Activated naive CD4-positive, alpha-beta T cell treated with anti-CD3 and anti-CD28 coated beads, Interleukin-2, amount 50 U/mL, for 24 hours (primary cell): ENCODE measurements at regions not wholly inside any gene's neighbourhood (a gene's known extent, or its start where the extent isn't known, plus 50 kb on each side); places are given as distances from the start of the nearest gene placed in this dataset.

Experiments used
- H3K27ac Mint-ChIP-seq: one replicate; pipeline ENCODE4 v1.8.0; 2021; ENCODE audit warnings: mild to moderate bottlenecking, mixed read lengths
- H3K27me3 Mint-ChIP-seq: one replicate; pipeline ENCODE4 v1.8.0; 2021; ENCODE audit warnings: mixed read lengths
- H3K36me3 Mint-ChIP-seq: one replicate; pipeline ENCODE4 v1.8.0; 2021; ENCODE audit warnings: mixed read lengths
- H3K4me1 Mint-ChIP-seq: one replicate; pipeline ENCODE4 v1.8.0; 2021; ENCODE audit warnings: mixed read lengths
- H3K4me3 Mint-ChIP-seq: one replicate; pipeline ENCODE4 v1.8.0; 2021; ENCODE audit warnings: mild to moderate bottlenecking, mixed read lengths
- H3K9me3 Mint-ChIP-seq: one replicate; pipeline ENCODE4 v1.8.0; 2021; ENCODE audit warnings: mixed read lengths

DNA sequence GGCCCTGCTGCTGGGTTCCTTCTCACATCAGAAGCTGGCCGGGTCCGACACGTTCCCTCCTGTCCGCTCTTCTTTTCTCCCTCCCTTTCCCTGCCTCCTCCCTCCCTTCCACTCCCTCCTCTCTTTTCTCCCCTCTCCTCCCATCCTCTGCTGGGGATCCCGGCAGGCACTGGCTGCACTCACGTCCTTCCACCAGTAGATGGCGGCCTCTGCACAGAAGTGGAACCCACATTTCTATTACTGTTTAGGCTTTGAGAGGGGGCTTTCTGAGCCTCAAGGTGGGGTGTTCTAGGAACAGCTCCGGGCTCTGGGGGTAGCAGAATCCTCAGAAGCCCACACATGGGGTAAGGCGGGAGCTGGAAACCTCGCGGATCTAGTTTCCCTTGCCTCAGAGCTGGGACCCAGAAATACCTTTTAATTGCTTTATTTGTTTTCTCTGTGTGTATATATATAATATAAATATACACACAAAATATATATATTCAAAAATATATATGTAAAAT, 294.2 kb downstream of the ZNF536 start:
- Mint-ChIP-seq H3K4me1 (no peaks in the 10 kb centered on the region), H3K9me3 (no peaks in the 10 kb centered on the region), H3K4me3 (no peak overlapping the region), H3K27ac (no peak overlapping the region), H3K36me3 (no peaks in the 10 kb centered on the region), H3K27me3 (peaks cover 15% of the 10 kb centered on the region)

- H3K27ac Mint-ChIP-seq: no peak overlapping the region
- no peaks in the 10 kb centered on the region for H3K4me1 Mint-ChIP-seq
- H3K27me3 Mint-ChIP-seq: peaks cover 10% of the 10 kb centered on the region
- no peaks in the 10 kb centered on the region for H3K9me3 Mint-ChIP-seq
- H3K4me3 Mint-ChIP-seq: no peak overlapping the region
- H3K36me3 Mint-ChIP-seq: no peaks in the 10 kb centered on the region
These were observed 293.3 kb downstream of the ZNF536 start for GRCh38 chr19:30665449-30665848.

DNA sequence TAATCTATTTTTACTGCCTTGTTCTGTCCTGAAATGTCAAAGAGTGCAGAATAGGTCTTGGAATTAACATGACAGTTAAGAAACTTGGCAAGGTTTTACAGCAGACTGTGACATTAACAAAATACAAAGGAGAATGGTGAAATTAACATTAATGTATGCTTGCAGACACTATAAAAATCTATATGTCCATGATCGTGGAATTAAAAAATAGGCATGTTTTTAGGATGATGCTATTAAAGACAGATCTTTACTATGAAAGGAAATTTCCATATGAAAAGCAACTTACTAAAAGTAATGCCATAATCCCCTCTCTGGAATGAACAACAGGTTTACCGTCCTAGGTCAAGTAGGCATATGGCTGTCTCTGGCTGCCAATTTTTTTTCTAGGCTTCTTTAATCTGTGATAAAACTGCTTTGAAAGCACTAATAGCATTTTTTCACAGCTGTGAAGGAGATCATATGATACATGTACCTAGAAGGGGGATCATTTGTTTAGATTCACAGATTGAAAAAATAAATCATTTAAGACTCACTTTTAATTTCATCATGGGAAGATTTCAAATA, 291.5 kb downstream of the ZNF536 start:
- peaks cover 7% of the 10 kb centered on the region for H3K27me3 Mint-ChIP-seq
- H3K4me1 Mint-ChIP-seq: no peaks in the 10 kb centered on the region
- H3K9me3 Mint-ChIP-seq: peaks cover 2% of the 10 kb centered on the region
- H3K27ac Mint-ChIP-seq: no peak overlapping the region
- no peaks in the 10 kb centered on the region for H3K36me3 Mint-ChIP-seq
- no peak overlapping the region for H3K4me3 Mint-ChIP-seq

GRCh38 chr19:30662211-30662861, 290.2 kb downstream of the ZNF536 start:
- peaks cover 4% of the 10 kb centered on the region for H3K9me3 Mint-ChIP-seq

DNA sequence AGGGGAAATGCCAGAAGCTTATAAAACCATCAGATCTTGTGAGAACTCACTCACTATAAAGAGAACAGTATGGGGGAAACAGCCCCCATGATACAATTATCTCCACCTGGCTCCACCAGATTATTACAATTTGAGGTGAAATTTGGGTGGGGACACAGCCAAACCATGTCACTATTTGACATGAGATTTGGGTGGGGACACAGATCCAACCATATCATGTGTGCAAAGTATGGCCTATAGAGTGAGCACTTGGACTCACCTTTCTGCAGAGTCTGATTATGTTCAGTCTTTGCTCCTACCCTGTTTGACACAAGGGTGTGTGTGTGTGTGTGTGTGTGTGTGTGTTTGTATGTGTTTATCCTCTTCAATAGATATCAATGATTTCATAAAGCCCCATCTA, 287.5 kb downstream of the ZNF536 start:
- Mint-ChIP-seq H3K9me3 (peaks cover 4% of the 10 kb centered on the region), H3K27me3 (peaks cover 13% of the 10 kb centered on the region), H3K27ac (no peak overlapping the region), H3K36me3 (no peaks in the 10 kb centered on the region), H3K4me1 (no peaks in the 10 kb centered on the region), H3K4me3 (no peak overlapping the region)

More at GRCh38 chr19:30662211-30662861, 290.2 kb downstream of the ZNF536 start:
- Mint-ChIP-seq H3K36me3 (no peaks in the 10 kb centered on the region), H3K4me1 (no peaks in the 10 kb centered on the region), H3K27ac (no peak overlapping the region), H3K4me3 (no peak overlapping the region), H3K27me3 (peaks cover 9% of the 10 kb centered on the region)

DNA sequence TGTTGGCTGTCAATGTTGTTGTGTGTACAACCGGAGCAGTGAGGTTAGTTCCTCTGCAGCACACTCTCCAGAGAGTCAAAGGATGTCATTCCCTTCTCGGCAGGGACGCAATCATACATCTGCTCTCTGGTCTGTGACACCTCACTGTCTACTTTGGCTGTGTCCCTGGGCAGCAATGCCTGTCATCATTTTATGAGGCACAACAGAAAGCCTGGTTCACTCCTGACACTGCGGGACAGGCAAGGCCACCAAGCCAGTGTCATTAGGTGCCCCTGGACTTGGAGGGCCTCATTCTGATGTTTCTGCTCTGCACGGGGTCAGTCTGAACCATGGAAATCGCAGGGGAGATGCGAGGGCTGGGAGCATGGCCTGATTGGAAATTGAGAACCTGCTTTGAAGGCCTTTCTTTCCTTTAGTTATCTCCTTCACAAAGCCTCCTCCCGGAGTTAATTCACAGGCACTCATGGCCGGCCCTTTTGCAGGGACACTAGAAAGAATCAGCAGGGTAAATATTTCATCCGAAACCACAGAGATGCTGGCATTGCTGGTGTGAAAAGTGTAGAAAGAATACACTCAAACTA, 284.4 kb downstream of the ZNF536 start:
- Mint-ChIP-seq H3K4me1 (no peaks in the 10 kb centered on the region), H3K27me3 (peaks cover 8% of the 10 kb centered on the region), H3K27ac (no peak overlapping the region), H3K36me3 (no peaks in the 10 kb centered on the region), H3K9me3 (peaks cover 4% of the 10 kb centered on the region), H3K4me3 (no peak overlapping the region)

DNA sequence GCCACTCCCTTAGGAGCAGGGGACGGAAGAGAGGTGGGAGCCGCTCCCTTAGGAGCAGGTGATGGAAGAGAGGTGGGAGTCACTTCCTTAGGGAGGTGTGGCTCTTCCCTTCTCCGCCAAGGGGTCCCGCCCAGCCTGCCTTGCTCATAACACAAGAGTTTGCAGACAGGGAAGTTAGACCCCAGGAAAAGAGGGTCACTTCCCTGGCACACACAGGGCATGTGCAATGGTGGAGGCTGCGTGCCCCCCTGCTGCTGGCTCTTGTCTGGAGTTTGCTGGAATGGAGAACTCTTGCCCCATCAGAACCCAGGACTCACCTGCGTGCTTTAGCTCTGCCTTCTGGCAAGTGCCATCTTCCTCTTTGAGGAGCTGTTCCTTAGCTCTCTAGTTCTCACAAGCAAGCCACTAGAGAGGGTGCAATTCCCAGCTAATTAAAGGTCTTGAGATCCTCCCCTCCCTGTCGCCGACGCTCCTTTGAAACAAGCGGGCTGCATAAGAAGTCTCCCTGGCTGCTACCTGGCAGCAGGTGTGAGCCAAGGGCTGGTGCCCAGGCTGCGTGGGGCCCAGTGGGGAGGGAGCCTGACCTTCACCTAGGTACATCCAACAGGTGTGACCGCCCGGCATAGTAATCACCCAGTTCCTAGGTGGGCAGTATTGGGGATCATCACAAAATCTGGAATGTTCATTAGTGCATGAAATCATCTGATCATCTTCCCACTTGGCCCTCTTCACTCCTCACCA, 281.6 kb downstream of the ZNF536 start:
- peaks cover 10% of the 10 kb centered on the region for H3K27me3 Mint-ChIP-seq
- H3K27ac Mint-ChIP-seq: no peak overlapping the region
- H3K36me3 Mint-ChIP-seq: no peaks in the 10 kb centered on the region
- no peak overlapping the region for H3K4me3 Mint-ChIP-seq
- H3K9me3 Mint-ChIP-seq: peaks cover 4% of the 10 kb centered on the region
- H3K4me1 Mint-ChIP-seq: no peaks in the 10 kb centered on the region

DNA sequence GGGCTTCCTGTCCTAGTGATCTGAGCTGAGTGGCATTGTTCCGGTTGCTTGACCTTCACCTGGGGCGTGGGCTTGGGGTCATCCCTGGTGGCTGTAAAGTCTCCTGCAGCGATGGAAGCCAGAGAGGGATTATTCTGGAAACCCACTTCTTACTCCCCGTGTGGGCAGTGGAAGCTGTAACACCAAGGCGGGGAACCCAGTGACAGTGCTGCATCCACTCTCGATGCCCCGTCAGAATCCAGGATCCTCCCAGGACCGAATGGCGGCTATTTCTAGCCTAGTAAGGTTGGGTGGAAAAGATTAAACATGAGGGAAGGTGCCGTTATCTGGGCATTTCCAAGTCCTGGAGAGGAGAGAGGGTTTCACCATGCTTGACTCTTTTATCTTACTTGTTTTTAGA, 280.6 kb downstream of the ZNF536 start:
- Mint-ChIP-seq H3K9me3 (no peaks in the 10 kb centered on the region), H3K27ac (no peak overlapping the region), H3K4me1 (no peaks in the 10 kb centered on the region), H3K27me3 (peaks cover 15% of the 10 kb centered on the region), H3K4me3 (no peak overlapping the region), H3K36me3 (no peaks in the 10 kb centered on the region)

GRCh38 chr19:30651691-30652090, 279.5 kb downstream of the ZNF536 start:
- no peaks in the 10 kb centered on the region for H3K36me3 Mint-ChIP-seq

DNA sequence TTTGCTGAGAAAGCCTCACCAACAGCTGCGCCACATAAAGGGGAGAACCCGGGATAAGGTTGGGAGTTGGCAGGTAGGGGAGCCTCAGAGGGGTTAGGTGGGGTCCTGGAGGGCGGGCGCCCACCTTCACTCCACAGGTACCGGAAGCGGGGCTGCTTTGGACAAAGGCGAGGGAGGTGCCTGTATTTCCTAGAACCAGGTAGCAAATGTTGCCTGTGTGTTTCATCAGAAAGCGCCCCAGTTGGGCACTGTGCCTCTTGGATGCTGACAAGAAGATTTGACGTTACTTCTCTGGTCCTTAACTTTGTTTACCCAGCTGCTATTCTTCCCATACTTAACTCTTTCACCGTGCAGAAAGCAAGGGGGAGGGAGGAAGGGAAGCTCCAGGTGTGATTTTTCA, 278.9 kb downstream of the ZNF536 start:
- Mint-ChIP-seq H3K4me3 (no peak overlapping the region), H3K9me3 (no peaks in the 10 kb centered on the region), H3K36me3 (no peaks in the 10 kb centered on the region), H3K27me3 (peaks cover 20% of the 10 kb centered on the region), H3K4me1 (no peaks in the 10 kb centered on the region), H3K27ac (no peak overlapping the region)

More at GRCh38 chr19:30651691-30652090, 279.5 kb downstream of the ZNF536 start:
- Mint-ChIP-seq H3K4me1 (no peaks in the 10 kb centered on the region), H3K27me3 (peaks cover 20% of the 10 kb centered on the region), H3K27ac (no peak overlapping the region), H3K4me3 (no peak overlapping the region), H3K9me3 (no peaks in the 10 kb centered on the region)

DNA sequence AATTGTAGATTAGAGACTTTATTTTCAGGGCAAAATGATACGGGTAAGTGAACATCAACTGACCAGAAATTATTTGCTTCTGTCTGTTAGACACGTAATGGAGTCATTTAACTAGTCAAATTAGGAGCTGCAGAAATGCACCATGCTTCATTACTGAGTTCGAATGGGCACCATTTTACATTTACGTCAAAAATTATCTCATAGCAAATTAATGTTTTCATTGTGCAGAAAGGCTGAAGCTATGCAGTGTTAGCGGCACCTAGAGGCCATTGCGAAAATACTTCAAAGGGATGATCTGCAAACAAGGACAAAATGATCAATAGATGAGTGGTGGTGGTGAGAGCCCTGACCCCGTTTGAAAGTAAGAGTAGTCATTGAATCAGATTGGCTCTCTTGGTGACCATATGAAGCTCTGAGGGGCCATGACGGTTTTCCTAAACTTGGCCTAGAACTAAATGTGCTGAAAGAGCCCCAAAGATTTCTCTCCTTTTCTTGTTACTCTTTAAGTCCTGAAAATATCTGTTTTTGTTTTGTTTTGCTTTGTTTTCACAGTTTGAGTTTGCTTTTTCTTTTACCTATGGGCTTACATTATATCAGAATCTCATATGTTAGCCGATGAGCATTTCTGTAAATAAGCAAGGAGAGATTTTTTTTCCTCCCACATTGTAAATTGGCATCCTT, 277.9 kb downstream of the ZNF536 start:
- peaks cover 19% of the 10 kb centered on the region for H3K27me3 Mint-ChIP-seq
- H3K4me1 Mint-ChIP-seq: no peaks in the 10 kb centered on the region
- no peak overlapping the region for H3K27ac Mint-ChIP-seq
- H3K4me3 Mint-ChIP-seq: no peak overlapping the region
- H3K36me3 Mint-ChIP-seq: no peaks in the 10 kb centered on the region
- no peaks in the 10 kb centered on the region for H3K9me3 Mint-ChIP-seq

DNA sequence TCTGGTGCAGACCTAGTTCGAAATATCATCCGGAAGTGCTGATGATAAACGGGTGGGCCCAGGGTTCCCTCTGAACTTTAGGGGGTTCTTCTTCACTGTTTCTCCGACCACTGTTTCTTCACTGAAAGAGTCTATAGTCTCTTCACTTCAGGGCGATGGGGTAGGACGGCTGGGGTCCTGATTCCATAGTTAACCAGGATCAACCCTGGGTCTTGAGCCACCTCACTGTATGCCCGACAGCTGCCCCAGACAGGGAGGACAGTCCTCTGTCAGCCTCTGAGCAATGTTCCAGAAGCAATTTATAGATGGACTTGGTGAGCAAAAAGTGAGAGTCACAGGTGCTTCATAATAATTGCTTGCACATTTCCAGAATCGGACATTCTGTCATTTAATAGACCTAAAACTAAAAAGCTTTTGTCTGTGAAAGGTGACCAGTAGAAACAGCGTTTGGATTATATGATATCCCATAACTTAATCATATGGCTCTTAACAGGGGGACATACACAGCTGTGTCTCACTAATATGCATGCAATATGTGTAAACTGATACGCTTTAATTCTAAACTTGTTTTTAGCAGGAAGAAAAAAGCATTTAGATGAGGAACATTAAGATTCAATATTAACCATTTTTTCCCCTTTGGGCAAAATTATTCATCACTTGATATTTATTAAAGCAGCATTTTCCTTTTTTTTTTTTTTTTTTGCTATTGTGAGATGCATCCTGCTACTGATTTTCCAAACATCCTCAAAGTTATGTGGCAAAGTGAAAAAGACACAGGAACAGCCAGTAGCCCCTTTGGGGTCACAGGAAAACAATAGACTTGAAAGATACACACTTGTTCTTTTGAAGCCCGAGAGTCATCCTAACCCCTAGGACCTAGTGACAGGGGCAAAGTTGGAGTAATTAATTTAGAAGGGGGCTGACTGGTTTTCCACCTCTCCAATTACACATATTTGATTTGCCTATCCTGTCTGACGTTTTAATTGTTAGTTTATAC, 277.0 kb downstream of the ZNF536 start:
- H3K4me1 Mint-ChIP-seq: no peaks in the 10 kb centered on the region
- no peak overlapping the region for H3K27ac Mint-ChIP-seq
- H3K27me3 Mint-ChIP-seq: peaks cover 19% of the 10 kb centered on the region
- no peaks in the 10 kb centered on the region for H3K36me3 Mint-ChIP-seq
- no peak overlapping the region for H3K4me3 Mint-ChIP-seq
- no peaks in the 10 kb centered on the region for H3K9me3 Mint-ChIP-seq

- no peaks in the 10 kb centered on the region for H3K4me1 Mint-ChIP-seq
- no peaks in the 10 kb centered on the region for H3K9me3 Mint-ChIP-seq
- no peaks in the 10 kb centered on the region for H3K36me3 Mint-ChIP-seq
- no peak overlapping the region for H3K27ac Mint-ChIP-seq
- H3K4me3 Mint-ChIP-seq: no peak overlapping the region
- peaks cover 21% of the 10 kb centered on the region for H3K27me3 Mint-ChIP-seq
These were observed 275.9 kb downstream of the ZNF536 start for GRCh38 chr19:30647891-30648720.

DNA sequence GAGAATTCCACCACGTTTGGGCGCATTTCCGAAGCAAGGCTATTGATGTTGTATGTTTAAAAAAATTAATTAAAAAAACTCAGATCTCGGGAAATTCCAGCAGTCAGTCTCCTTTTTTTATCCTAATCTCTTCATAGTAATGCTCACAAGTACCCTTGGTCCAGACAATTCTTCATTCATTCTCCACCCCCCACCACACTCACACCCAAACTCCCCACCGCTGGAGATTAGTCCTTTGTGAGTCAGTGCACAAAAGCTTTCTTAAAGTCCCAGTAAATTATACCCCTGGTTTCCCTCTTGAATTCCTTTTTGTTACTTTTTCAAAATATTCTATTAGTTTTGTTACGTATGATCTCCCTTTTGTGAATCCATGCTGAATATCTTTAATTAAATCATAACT, 274.6 kb downstream of the ZNF536 start:
- Mint-ChIP-seq H3K4me1 (no peaks in the 10 kb centered on the region), H3K27ac (no peak overlapping the region), H3K36me3 (no peaks in the 10 kb centered on the region), H3K9me3 (no peaks in the 10 kb centered on the region), H3K27me3 (peaks cover 21% of the 10 kb centered on the region), H3K4me3 (no peak overlapping the region)
